Hematopoietic multipotent progenitor cell treated with erythropoietin and hydrocortisone succinate and interleukin-3 and kit ligand, for 6 days (in vitro differentiated cells): ENCODE measurements at regions not wholly inside any gene's neighbourhood (a gene's known extent, or its start where the extent isn't known, plus 50 kb on each side); places are given as distances from the start of the nearest gene placed in this dataset.

Experiments
- DNase-seq: peaks from one replicate; pipeline ENCODE4 v3.0.0-alpha.2; 2015

DNA sequence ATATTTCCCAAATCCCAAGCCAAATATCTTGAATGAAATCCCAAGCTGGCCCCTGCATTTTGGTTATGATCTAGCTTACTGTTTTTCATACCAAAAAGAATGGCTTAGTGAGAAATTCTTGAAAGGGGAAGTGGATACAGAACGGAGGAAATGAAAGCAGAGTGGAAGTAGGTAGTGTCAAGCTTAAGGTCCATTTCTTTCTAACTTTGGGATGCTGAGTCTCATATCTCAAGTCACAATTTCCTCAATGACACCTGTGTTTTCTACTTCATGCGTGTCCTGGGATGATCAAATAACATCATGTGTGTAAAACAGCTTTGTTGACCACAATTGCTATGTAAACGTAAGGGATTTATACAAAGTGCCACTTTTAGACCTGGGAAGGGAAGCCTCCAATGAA is 238.8 kb upstream of the SLC35B3 start:
- no peak for DNase-seq

DNA sequence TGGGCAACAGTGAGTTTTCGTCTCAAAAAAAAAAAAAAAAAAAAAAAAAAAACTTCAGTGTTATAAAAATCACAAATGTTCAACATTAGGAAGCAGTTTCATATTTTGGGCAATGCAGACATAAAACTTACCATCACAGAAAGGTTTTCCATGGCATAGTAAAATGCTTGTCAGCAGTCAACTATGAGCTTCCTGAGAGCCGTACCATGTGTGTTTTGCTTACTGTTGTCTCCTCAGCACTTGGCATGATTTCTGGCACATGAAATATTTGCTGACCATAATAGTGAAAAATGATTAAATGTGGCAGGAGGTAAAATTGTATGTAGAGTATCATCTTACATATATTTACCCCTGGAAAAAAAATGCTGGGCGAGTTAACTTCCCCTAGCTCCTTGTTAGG is 237.5 kb upstream of the SLC35B3 start:
- DNase-seq, result no peak

DNA sequence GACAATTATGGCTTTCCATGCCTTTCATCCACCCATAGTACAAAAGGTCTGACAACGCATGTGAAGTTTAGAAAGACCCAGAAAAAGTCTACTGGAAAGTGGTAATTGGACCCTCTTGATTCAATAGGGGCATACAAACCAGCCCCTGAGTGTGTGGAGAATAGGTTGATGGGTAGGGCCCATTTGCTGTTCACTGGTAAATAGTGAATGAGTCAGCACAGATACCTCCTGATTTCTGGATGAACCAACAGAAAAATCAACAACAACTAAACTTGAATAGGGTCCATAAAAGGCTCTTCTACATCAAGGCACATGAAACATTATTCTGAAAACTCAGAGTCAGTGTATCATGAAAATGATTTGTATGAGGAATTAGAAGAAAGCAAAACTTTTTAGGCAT is 235.4 kb upstream of the SLC35B3 start:
- DNase-seq, result no peak

DNA sequence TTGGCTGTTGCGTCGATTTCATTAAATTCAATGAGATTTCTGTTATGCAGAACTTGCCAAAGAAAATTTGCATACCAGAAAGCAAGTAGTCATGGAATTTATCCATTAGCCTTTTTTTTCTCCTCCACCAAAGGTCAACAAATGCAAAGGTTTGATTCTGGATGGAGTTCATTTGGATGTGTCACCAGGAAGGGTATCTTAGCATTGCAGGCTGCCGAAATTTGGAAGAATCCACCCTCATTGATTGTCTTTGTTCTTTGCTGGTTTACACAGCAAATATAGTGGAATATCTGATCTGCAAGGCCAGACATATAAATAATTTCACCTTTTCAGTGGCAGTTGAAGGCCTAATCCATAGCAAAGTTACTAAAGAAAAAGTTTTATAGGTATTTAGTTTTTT is 229.4 kb upstream of the SLC35B3 start:
- no peak for DNase-seq

DNA sequence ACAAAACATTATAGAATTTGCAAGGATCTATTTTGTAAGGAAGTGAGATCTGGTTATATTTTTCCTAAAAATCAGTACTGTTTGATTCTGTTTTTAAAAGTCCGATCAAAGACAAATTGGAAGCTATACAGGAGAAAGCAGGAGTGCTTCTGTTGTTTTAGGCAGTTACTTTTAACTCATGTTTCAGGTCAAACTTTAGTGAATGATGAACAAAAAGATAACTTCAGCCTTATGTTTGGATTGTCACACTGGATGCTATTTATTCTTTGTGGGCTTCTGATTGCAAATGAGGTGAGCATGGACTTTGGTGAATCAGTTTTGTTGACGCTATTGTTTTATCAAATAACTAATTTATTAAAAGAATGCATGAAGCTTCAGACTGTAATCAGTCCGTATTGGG is 228.7 kb upstream of the SLC35B3 start:
- DNase-seq, result no peak

- DNase-seq, result no peak
These were observed 224.3 kb upstream of the SLC35B3 start for GRCh38 chr6:8659404-8660189.

DNA sequence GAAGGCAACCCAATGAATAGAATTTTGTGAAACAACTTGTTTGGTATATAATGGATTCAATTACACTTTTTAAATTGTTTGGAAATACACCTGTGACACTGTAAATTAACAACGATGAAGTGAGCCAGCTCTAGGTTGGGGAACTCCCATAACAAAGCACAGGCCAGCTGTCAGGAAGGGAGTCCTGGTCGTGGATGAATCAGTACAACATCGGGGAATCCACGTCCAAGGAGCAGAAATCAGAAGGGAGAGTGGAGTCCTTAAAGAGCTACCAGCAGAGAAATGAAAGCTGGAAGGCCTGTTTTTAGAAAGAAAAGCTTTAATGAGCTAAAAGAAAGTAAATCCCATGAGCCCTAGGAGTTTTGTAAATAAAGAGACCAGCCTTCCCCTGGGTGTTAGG is 223.1 kb upstream of the SLC35B3 start:
- no peak for DNase-seq

DNA sequence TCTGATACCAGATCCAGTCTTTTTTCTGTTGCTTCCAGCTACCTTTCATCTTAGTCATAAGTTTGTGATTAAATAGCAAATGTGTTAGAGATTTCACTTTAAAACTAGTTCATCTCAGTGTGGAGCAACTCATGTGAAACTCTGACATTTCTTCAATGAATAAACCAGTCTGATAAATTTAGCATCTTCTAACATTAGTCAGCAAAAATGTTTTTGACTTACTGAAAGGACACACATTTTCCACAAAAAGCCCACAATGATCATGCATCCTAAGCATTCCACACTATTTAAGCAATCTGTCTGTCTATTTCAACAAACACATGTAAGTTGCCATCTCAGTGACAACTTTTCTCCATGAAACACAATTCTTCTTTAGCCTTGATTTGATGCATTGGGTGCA is 222.2 kb upstream of the SLC35B3 start:
- no peak for DNase-seq

DNA sequence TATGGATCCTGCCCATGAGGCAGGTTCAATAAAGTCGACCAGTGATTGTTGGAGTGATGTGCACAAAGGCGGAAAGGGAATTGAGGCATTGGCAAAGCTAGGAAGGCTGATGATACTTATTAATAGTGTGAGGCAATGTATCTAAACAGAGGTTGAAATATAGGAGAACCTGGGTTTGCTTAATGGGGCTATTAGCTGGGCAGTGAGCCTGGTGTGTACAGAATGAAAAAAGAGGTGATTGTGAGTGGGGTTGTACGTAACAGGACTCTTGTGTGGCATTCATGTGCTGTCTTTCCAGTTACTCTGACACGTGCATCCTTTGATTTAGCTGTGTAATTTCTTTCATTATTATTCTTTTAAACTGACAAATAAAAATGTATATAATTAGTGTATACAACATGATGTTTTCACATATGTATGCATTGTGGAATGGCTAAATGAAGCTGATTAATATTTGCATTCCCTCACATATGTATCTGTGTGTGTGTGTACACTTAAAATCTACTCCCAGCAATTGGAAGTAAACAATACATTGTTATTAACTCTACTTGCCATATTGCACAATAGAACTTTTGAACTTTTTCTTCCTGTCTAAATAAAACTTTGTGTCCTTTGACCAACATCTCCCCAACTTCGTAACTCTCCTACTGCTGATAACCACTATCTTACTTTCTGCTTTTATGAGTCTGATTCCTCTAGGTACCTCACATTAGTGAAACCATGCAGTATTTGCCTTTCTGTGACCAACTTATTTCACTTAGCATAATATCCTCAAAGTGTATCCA is 220.5 kb upstream of the SLC35B3 start:
- DNase-seq, result no peak

- no peak for DNase-seq
These were observed 217.4 kb upstream of the SLC35B3 start for GRCh38 chr6:8652710-8653109.

DNA sequence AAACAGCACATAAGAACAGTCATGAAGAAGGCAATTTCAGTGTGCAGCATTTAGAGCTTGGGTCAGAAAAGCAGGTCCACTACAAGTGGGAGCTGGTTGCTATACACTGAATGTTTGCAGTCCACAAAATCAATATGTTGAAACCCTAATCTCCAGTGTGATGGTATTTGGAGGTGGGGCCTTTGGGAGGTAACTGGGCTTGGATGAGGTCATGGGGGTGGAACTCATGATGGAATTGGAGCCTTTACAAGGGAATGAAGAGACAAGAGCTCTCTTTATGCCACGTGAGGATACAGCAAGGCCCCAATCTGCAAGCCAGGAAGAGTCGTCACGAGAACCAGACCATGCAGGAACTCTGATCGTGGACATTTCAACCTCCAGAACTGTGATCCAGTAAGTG is 216.7 kb upstream of the SLC35B3 start:
- DNase-seq, result no peak

DNA sequence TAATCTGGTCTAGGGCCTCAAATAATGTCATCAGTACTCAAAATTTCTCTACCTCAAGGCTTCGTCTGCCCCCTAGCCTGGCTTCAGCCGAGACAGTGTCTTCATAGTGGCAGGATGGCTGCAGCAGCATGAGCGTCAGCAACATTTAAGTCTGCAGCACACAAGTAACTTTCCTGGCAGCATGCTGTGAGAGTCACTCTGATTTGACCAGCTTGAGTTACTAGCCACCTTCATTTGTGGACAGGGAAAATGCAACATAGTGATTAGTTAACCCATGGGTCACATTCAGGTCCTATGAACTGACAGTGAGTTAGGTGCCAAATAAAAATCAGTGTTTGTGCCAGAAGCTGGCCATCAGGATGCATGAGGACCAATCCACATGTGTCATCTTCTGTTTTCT is 209.9 kb upstream of the SLC35B3 start:
- no peak for DNase-seq

DNA sequence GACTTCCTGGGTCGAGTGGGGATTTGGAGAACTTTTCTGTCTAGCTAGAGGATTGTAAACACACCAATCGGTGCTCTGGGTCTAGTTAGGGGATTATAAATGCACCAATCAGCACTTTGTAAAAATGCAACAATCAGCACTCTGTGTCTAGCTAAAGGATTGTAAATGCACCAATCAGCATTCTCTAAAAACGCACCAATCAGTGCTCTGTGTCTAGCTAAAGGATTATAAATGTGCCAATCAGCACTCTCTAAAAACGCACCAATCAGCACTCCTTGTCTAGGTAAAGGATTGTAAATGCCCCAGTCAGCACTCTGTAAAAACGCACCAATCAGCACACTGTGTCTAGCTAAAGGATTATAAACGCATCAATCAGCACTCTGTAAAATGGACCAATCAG is 209.0 kb upstream of the SLC35B3 start:
- no peak for DNase-seq

- DNase-seq, result no peak
These were observed 207.5 kb upstream of the SLC35B3 start for GRCh38 chr6:8642854-8643253.

- no peak for DNase-seq
These were observed 206.8 kb upstream of the SLC35B3 start for GRCh38 chr6:8642131-8642530.

DNA sequence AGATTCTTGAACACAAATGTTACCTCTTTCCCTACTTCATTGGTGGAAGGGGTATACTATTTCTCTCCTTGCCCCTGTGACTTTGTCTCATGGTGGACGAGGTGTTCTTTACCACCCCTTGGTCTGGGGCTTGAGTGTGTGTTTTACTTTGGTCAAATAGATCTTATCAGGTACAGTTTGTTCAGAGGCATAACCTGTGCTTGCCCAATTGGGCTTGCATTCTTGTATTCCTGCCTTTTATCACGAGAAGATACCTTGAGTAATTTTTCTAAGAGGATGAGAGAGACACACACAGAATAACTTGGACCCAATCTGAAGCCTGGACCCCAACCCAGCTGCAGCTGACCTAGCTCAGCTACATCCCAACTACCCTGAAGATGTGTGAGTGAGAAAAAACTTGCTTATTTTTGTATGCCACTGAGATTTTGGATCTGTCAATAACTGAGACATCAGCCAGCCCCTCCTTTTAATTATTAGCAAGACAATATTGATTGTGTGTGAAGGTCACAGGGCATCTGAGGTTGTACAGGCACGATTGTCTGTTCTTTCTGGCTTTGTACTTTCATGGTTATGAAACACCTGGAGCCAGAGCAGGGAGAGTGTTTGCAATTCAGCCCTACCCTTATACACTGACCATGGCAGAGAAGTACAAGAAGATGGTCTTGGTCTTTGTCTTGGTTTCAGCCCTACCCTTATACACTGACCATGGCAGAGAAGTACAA is 204.7 kb upstream of the SLC35B3 start:
- DNase-seq, result no peak

DNA sequence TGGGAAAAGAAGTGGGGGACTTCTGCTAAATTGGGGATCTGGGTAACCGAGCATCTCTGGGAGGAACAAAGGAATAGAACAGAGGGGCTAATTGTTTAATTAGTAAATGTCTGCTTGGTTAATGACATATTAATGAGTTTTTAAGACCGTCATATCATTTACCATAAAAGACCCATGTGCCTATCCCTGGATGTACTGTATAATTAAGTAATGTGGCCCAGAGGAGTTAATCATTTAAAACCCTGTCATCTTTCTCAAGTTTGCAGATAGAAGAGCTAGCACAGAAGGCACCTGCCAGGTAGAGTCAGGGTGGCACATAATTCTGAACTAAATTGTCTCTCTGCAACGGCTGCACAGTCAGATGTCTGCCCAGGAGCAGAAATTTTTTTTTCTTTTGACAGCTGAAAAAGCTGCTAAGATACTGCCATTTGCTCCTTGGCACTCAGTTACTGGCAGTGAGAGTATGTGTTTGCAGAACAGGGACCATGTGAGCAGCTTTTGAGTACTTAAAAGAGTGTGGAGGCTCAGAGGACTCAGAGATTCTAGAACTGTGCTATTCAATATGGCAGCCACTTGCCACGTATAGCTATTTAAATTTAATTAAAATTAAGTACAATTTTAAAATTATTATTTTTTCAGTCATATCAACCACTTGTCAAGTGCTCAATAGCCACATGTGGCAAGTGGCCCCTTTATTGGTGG is 202.7 kb upstream of the SLC35B3 start:
- DNase-seq, result no peak

DNA sequence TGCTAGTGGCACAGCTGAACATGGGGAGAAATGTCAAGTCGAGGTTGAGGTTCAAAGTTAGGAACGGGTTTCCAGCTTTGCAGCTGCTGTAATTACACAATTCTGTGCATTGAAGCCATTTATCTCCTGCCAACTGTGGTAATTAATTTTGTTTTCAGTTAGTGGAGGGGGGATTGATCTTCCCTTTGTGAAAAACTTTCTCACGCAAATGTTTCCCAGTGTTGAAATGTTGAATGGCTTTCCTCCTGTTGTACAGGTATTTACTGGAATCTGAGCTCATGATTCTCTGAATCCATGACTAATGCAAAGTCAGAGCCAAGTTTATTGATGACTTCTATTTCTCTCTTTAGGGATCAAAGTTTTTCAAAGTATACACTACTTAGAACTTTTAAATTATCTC is 198.4 kb upstream of the SLC35B3 start:
- no peak for DNase-seq

- no peak for DNase-seq
These were observed 193.4 kb upstream of the SLC35B3 start for GRCh38 chr6:8628736-8629135.

- no peak for DNase-seq
These were observed 192.7 kb upstream of the SLC35B3 start for GRCh38 chr6:8628063-8628462.

- no peak for DNase-seq
These were observed 191.9 kb upstream of the SLC35B3 start for GRCh38 chr6:8627085-8627861.

GRCh38 chr6:8624665-8625064 is 189.3 kb upstream of the SLC35B3 start:
- no peak for DNase-seq
